Activated CD8-positive, alpha-beta memory T cell treated with anti-CD3 and anti-CD28 coated beads for 36 hours (primary cell): ENCODE measurements at regions not wholly inside any gene's neighbourhood (a gene's known extent, or its start where the extent isn't known, plus 50 kb on each side); places are given as distances from the start of the nearest gene placed in this dataset.
"Not testable (repeated sequence)": the region's sequence is repeated elsewhere in the genome, so short reads cannot be mapped to it uniquely, and the experiment has no call there.

Source experiments
- CTCF ChIA-PET: fragments of 350-600 bp; sonication (Branson Sonifier 250); formaldehyde crosslinking; loops from one replicate; lab custom pipeline; 2021; ENCODE audit warnings: antibody characterized with exemption; lab: Charles Lee
- POLR2A ChIA-PET: fragments of 350-600 bp; sonication (Branson Sonifier 250); formaldehyde crosslinking; loops from one replicate; lab custom pipeline; 2021; ENCODE audit warnings: antibody characterized with exemption; lab: Charles Lee

DNA sequence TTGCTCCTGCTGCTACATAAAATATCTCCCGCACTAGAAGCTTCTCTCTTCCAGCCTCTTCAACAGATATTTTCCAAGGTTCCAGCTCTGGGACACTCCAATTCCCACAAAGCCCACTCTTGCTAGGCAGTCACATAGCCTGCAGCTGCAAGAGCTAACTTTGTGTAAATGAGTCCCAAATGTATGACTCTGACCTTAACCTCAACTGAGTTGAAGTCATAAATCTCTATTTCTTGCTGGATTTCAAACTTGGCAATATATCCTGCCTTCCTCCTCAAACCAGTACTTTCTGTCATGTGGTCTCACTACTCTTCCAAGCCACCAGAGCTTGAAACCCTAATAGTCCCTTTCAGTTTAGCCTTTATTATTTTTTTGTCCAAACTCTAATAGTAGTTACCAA is 315.4 kb upstream of the GRIA3 start:
- ChIA-PET POLR2A (no interaction called here), CTCF (no interaction called here)

DNA sequence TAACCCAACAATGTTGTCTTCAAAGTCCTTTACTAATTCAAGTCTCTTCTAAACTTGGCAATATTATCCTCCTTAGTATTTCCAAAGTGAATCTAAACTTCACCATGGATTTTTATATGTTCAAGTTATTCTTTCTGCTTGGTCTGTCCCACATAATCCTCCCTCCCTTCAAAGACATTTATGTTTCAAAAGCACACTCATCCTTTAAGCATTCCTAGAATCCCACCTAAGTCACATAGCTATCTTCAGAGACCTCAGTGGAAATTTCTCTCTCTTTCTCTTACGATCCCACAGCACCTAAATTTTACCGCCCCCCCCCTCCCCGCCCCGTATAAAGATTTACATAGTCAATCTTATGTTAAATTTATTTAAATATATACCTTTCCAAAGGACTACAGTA is 314.9 kb upstream of the GRIA3 start:
- POLR2A ChIA-PET, result no interaction called here
- CTCF ChIA-PET, result no interaction called here

- ChIA-PET POLR2A (no interaction called here), CTCF (no interaction called here)
Observed at GRCh38 chrX:122878269-122878668, 305.8 kb upstream of the GRIA3 start.

DNA sequence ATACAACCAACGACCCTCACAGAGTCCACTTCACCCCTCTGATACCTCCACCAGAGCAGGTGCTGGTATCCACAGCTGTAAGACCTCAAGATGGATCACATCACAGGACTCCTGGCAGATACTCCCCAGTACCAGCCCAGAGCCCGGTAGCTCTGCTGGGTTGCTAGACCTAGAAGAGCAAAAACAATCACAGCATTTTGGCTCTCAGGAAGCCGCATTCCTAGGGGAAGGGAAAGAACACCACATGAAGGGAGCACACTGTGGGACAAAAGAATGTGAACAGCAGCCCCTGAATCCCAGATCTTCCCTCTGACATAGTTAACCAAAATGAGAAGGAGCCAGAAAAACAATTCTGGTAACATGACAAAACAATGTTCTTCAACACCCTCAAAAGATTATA is 303.1 kb upstream of the GRIA3 start:
- ChIA-PET POLR2A (no interaction called here), CTCF (no interaction called here)

GRCh38 chrX:122890729-122891128 is 293.3 kb upstream of the GRIA3 start:
- ChIA-PET POLR2A (no interaction called here), CTCF (no interaction called here)

- ChIA-PET CTCF (no interaction called here), POLR2A (no interaction called here)
Observed at GRCh38 chrX:122906726-122907125, 277.4 kb upstream of the GRIA3 start.

DNA sequence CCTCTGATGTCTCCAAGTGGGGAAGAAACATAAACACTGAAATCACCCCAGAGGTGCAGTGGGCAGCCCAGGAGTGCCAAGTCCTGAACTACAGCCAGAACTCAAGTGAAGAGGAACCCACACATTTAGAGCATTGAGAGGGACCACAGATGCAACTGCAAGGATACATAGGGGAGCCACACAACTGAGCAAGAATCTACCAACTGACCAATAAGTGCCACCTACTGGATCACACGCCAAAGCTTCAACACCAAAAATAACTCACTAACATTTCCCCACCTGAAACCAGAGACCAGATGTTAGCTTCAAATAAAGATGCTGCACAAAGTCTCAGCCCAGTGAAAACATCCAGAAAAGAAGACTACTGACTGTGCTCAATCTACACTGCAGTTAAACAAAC is 276.7 kb upstream of the GRIA3 start:
- CTCF ChIA-PET, result no interaction called here
- POLR2A ChIA-PET, result no interaction called here

- ChIA-PET CTCF (no interaction called here), POLR2A (no interaction called here)
Observed at GRCh38 chrX:122910697-122911096, 273.4 kb upstream of the GRIA3 start.

DNA sequence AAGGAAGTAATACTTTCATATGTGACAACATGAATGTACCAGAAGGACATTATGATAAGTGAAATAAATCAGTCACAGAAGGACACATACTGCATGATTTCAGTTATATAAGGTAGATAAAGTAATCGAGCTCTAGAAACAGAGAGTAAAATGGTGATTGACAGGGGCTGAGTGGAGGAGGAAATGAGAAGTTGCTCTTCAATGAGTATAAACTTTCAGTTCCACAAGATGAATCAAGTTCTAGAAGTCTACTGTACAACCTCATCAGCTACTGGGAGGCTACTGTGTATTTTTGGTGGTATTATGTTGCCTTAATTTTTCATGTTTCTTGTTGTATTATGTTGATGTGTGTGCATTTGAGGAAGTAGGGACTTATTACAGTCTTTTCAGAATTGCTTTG is 270.9 kb upstream of the GRIA3 start:
- POLR2A ChIA-PET, result no interaction called here
- CTCF ChIA-PET, result no interaction called here

- POLR2A ChIA-PET, result no interaction called here
- CTCF ChIA-PET, result no interaction called here
Observed at GRCh38 chrX:122913764-122914163, 270.3 kb upstream of the GRIA3 start.

DNA sequence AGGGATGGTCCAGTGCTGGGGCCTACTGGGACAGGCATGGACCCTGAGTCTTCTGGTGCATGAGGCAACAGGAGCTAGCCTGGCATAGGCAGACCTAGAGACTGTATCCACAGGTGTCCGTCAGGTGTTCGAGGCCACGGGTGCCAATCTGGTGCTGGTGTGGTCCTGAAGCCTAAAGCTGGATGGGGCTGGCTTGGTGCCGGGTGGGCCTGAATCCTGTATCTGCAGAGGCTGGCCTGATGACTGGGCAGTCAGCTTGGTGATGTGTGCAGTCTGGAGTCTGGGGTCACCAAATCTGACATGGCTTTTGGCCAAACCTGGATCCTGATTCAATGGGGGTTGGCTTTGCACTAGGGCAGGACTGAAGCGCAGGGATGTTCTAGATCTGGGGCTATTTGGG is 269.8 kb upstream of the GRIA3 start:
- POLR2A ChIA-PET, result no interaction called here
- CTCF ChIA-PET, result no interaction called here

DNA sequence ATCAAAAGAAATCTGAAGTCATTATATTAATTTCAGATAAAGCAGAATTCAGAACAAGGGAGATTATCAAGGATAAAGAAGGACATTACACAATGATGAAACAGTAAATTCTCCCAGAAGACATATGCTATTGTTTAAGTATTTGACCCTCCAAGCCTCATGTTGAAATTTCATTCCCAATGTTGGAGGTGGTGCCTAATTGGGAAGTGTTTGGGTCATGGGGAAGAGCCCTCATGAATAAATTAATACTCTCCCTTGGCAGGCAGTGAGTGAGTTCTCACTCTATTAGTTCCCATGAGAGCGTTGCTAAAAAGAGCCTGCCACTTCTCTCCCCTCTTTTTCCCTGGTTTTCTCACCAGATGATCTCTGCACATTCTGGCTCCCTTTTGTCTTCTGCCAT is 249.9 kb upstream of the GRIA3 start:
- CTCF ChIA-PET, result no interaction called here
- POLR2A ChIA-PET, result no interaction called here

DNA sequence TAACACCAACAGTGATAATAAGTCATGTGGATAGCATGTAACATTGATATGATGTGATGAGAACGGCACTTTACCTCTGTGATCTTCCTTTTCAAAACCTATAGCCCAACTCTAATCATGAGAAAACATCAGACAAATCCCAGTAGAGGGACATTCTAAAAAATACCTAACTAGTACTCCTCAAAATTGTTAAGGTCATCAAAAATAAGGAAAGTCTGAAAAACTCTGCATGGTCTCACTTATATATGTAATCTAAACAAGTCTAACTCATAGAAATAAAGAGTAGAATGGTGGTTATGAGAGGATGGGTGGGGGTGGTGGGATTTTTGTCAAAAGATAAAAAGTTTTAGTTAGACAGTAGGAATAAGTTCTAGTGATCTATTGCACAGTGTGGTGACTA is 243.9 kb upstream of the GRIA3 start:
- ChIA-PET CTCF (no interaction called here), POLR2A (no interaction called here)

DNA sequence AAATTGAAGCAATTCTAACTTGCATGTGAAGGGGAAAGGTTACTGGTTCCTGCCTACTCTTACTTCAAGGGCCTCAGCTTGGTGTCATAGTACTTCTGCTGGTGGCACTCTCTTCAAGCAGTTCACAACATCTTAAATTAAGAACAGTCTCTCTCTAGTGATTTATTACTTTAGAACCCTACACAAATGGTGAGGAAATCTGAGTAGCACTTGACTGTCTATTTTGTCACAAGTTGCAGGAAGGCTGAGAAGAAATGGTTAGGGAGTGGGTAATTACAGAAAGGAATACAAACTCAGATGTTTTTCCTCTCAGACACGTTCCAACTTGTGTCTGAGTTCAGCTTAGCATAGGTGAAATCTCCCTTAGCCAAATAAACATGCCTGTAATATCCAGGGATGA is 242.3 kb upstream of the GRIA3 start:
- POLR2A ChIA-PET, result no interaction called here
- CTCF ChIA-PET, result no interaction called here

- ChIA-PET POLR2A (no interaction called here), CTCF (no interaction called here)
Observed at GRCh38 chrX:122943918-122944317, 240.2 kb upstream of the GRIA3 start.

DNA sequence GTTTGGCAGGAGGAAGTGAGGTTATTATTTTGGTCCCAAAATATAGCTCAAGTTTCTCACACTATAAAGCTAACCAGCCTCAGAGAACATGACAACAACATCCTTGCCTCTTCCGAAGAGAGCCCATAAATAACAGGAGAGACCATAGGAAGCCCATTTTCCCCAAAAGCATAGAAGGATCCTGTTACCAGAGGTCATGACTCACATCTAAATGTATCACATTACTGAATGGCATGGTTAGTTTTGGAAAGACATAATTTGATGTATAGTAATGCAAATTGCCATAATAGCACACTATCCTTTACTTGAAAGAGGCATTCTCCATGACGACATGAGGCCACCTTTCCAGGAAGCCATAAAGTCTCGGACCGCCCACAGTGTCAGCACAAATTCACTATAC is 238.8 kb upstream of the GRIA3 start:
- ChIA-PET POLR2A (no interaction called here), CTCF (no interaction called here)

- POLR2A ChIA-PET, result no interaction called here
- CTCF ChIA-PET, result no interaction called here
Observed at GRCh38 chrX:122972604-122973003, 211.5 kb upstream of the GRIA3 start.

DNA sequence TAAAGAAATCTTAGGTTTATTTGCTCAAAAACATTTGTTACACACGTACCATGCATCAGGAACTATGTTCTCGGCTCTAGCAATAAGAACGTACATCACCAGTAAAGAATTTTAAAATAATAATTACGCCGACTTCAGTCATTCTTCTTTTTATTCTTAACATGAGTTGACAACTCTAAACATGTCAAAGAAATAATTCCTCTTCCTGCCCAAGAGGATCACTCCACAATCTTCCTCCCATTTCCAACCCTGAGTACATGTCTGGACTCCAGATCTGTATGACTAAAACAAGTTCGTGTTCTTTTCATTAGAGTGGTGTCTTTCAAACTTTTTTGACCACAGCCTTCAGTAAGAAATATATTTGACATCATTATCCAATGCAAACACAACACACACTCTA is 201.6 kb upstream of the GRIA3 start:
- POLR2A ChIA-PET, result no interaction called here
- CTCF ChIA-PET, result no interaction called here

DNA sequence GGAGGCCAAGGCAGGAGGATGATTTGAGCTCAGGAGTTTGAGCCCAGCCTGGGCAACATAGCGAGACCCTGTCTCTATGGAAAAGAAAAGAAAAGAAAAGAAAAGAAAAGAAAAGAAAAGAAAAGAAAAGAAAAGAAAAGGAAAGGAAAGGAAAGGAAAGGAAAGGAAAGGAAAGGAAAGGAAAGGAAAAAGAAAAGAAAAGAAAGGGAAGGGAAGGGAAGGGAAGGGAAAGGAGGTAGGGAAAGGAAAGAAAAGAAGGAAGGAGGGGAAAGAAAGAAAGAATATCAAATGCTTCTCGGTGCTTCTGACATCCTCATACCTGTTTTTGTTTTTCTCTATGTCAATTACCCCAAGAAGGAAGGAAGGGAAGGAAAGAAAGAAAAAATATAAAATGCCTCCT is 181.2 kb upstream of the GRIA3 start:
- POLR2A ChIA-PET, CTCF ChIA-PET: not testable (repeated sequence)

DNA sequence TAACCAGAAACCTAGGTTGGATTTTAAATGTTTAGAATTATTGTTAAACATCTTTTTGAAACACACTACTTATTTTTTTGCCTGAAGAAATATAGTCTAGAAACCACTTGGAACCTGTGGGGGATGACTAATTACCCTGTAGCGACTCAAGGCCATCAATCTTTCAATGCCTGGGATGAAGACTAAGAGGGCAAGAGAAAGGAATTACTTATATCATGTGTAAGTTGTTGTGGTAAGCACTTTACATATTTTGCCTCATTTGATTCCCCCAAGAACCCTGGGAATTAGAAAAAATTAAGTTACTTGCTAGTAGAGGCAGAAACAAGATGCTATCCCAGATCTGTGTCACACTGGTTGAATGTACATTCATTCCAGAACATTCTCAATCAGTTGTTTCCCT is 170.9 kb upstream of the GRIA3 start:
- CTCF ChIA-PET, result no interaction called here

DNA sequence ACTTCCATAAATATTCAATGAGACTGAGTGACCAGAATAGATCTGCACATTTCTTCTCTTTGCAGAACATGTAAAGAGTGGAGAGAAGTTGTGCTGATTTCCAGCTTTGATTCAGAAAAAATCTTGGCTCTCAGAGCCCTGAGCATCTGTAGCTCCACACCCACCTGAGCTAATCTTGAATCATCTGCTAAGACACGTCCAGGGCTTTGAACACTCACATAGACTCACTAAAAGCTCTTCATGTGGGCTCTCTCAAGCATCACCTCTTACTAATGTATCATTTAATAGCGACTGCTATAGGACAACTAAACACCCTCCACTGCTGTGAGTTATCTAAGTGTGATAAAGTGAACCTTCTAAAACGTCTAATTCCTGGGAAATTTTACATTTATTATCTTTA is 147.7 kb upstream of the GRIA3 start:
- ChIA-PET CTCF (no interaction called here), POLR2A (no interaction called here)

More for the DNA sequence above, 170.9 kb upstream of the GRIA3 start:
- POLR2A ChIA-PET, result no interaction called here

- POLR2A ChIA-PET, result no interaction called here
- CTCF ChIA-PET, result no interaction called here
Observed at GRCh38 chrX:123049071-123049625, 134.9 kb upstream of the GRIA3 start.

DNA sequence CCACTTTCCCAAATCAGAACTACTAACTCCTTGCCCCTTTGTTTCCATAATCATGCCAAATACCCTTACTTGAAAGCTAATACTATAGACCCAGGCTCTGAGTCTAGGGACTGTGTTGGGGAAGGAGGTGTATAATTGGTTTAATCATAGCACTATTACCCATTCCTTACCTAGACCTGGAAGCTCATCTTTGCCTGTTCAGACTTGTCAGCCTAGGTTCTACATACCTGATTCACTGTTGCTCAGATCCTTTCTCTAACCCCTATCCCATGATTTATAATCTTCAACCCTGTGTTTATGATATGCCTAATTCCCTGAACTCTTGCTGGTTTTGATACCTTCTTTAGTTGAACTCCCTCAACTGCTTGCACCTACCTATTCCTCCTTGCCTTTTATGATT is 123.1 kb upstream of the GRIA3 start:
- POLR2A ChIA-PET, result no interaction called here
- CTCF ChIA-PET, result no interaction called here
